ENCODE measurements at regions not wholly inside any gene's neighbourhood (a gene's known extent, or its start where the extent isn't known, plus 50 kb on each side); places are given as distances from the start of the nearest gene placed in this dataset.

DNA sequence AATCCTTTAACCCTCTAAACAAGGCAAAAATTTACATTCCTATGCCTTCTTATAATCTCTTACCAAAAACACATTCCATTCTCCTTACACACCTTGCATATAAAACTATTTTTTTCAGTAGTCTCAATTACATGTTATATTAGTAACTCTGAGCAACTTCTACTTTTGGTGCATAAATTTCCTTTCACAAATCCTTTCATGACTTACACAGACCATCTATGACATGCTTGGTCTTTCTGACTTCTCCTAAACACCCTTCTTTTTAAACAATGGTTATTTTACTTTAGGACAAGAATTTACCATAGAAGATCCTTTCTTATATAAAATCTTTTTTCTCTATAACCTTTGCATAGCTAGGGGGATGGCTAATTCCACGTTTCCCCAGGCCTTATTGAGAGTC, 208.0 kb upstream of the ARRDC3 start:
- TF ChIP-seq EZH2 (IDR thresholded peaks at IDR 0.05; ENCODE audit: borderline replicate concordance, low read length) (no peak), CTCF (conservative IDR thresholded peaks at IDR 0.05 in 1 of 2, IDR thresholded peaks at IDR 0.05 in 1 of 2; ENCODE audit: extremely low read depth in 1 of 2, insufficient read depth in 1 of 2, low read depth in 1 of 2, low read length in 2 of 2) (no peak)
